Stomach (tissue), 8 donors: ENCODE measurements at regions not wholly inside any gene's neighbourhood (a gene's known extent, or its start where the extent isn't known, plus 50 kb on each side); places are given as distances from the start of the nearest gene placed in this dataset.
"Not testable (repeated sequence)": the region's sequence is repeated elsewhere in the genome, so short reads cannot be mapped to it uniquely, and the experiment has no call there.

Experiments
- DNase-seq, 2 donors: peaks; one replicate each; pipeline versions ENCODE4 v3.0.0 to v3.0.0-alpha.2; 2013 to 2019
- H3K27ac ChIP-seq, 5 donors: fragments of 200-600 bp in 4 of 5; sonication (generic) in 4 of 5; one replicate each; pipeline ENCODE4 v1.5.1; 2013 to 2019; ENCODE audit warnings: mild to moderate bottlenecking in 1 of 5, moderate library complexity in 1 of 5
- H3K27me3 ChIP-seq, 3 donors: fragments of 200-600 bp; sonication (generic); one replicate each; pipeline ENCODE4 v1.5.1; 2017 to 2019; ENCODE audit warnings: mixed run types in 1 of 3
- H3K36me3 ChIP-seq, 4 donors: fragments of 200-600 bp; sonication (generic); 1 replicate in 3 of 4; 2 replicates in 1 of 4; pipeline ENCODE4 v1.5.1; 2016 to 2019
- H3K4me1 ChIP-seq, 4 donors: fragments of 200-600 bp; sonication (generic); one replicate each; pipeline ENCODE4 v1.5.1; 2016 to 2019
- H3K4me3 ChIP-seq, 4 donors: fragments of 200-600 bp; sonication (generic) in 3 of 4; one replicate each; pipeline ENCODE4 v1.5.1; 2016 to 2019; ENCODE audit warnings: mild to moderate bottlenecking in 1 of 4
- H3K9me3 ChIP-seq, 4 donors: fragments of 200-600 bp; sonication (generic); one replicate each; pipeline ENCODE4 v1.5.1; 2016 to 2019
- CTCF ChIP-seq, 7 experiments: fragments of 450-650 bp in 4 of 7; fragments of 200-600 bp in 3 of 7; sonication (generic) in 3 of 7; IDR thresholded peaks; one replicate each; pipeline ENCODE4 v1.5.1; 2016 to 2019; ENCODE audit warnings: antibody characterized with exemption in 7 of 7, control low read depth in 2 of 7, mild to moderate bottlenecking in 1 of 7
- EP300 ChIP-seq: sonication (generic); formaldehyde crosslinking; IDR thresholded peaks from one replicate; pipeline ENCODE4 v1.6.1; 2017; ENCODE audit warnings: antibody characterized with exemption
- POLR2A ChIP-seq, 4 donors: fragments of 450-650 bp; IDR thresholded peaks; one replicate each; pipeline ENCODE4 v1.6.1; 2016; ENCODE audit warnings: antibody characterized with exemption in 4 of 4, control low read depth in 2 of 4, mild to moderate bottlenecking in 1 of 4, moderate library complexity in 1 of 4
- POLR2AphosphoS5 ChIP-seq, 3 donors: sonication (generic); formaldehyde crosslinking; IDR thresholded peaks; one replicate each; pipeline ENCODE4 v1.6.1; 2016; ENCODE audit warnings: antibody characterized with exemption in 3 of 3
- WGBS, 5 donors: extraction: QIAGEN DNeasy Blood & Tissue Kit in 3 of 5; methylation state at CpG; one replicate each; pipeline versions ENCODE4 v1.1.5 to v1.1.7; 2013 to 2018; 5-methylcytosine and 5-hydroxymethylcytosine counted together
- intact Hi-C: fragments of 100-400 bp; cut with DNase I; formaldehyde crosslinking; loops from one replicate; pipeline ENCODE4 v1.15.1; 2023; ENCODE audit warnings: low total_unique reads
- donor health status: healthy with polysubstance abuse.
- donor health status: Bipolar disorder and iron deficiency.
- donor health status: healthy.

- 47 to 81% (median 56%) methylated on average over 1 of the region's 1 CpG for WGBS, 5 donors
- Histone ChIP-seq H3K36me3 (no peaks in the 10 kb centered on the region), H3K9me3 (no peaks in the 10 kb centered on the region), H3K27ac (no peak overlapping the region), H3K27me3 (no peaks in the 10 kb centered on the region), H3K4me1 (no peaks in the 10 kb centered on the region), H3K4me3 (no peak overlapping the region)
- intact Hi-C loops = no loop called here
- no peak for DNase-seq
- no peak for TF ChIP-seq EP300
- no peak for TF ChIP-seq POLR2A (IDR thresholded peaks at IDR 0.05)
- TF ChIP-seq POLR2AphosphoS5 (IDR thresholded peaks at IDR 0.05) = no peak
- TF ChIP-seq CTCF (IDR thresholded peaks at IDR 0.05) = no peak
These were observed 121.9 kb upstream of the RFX3 start for GRCh38 chr9:3647652-3648051.

GRCh38 chr9:3646226-3646625 is 120.4 kb upstream of the RFX3 start:
- Histone ChIP-seq H3K4me3 (no peak overlapping the region), H3K27me3 (no peaks in the 10 kb centered on the region), H3K9me3 (no peaks in the 10 kb centered on the region), H3K36me3 (no peaks in the 10 kb centered on the region), H3K27ac (no peak overlapping the region), H3K4me1 (no peaks in the 10 kb centered on the region)
- intact Hi-C loops = no loop called here
- WGBS, 5 donors = 72 to 97% (median 90%) methylated on average over 1 of the region's 1 CpG
- no peak for DNase-seq
- TF ChIP-seq EP300 (no peak), CTCF (IDR thresholded peaks at IDR 0.05) (no peak), POLR2A (IDR thresholded peaks at IDR 0.05) (no peak), POLR2AphosphoS5 (IDR thresholded peaks at IDR 0.05) (no peak)

- not testable (repeated sequence) for H3K36me3 ChIP-seq
- 93 to 99% (median 96%) methylated on average over 6 of the region's 6 CpGs for WGBS, 5 donors
These were observed 116.3 kb upstream of the RFX3 start for GRCh38 chr9:3642075-3642474.

GRCh38 chr9:3629495-3629894 is 103.7 kb upstream of the RFX3 start:
- WGBS, 5 donors = 70 to 82% (median 71%) methylated on average over 1 of the region's 1 CpG
- Histone ChIP-seq H3K27ac (no peak overlapping the region), H3K36me3 (peaks cover 0 to 14% (median 0%) of the 10 kb centered on the region in 4 donors), H3K9me3 (peaks cover 0 to 17% (median 6%) of the 10 kb centered on the region in 4 donors), H3K27me3 (no peaks in the 10 kb centered on the region), H3K4me1 (no peaks in the 10 kb centered on the region), H3K4me3 (no peak overlapping the region)
- no peak for DNase-seq
- intact Hi-C loops = no loop called here
- no peak for TF ChIP-seq EP300
- no peak for TF ChIP-seq POLR2AphosphoS5 (IDR thresholded peaks at IDR 0.05)
- TF ChIP-seq CTCF (IDR thresholded peaks at IDR 0.05) = no peak
- no peak for TF ChIP-seq POLR2A (IDR thresholded peaks at IDR 0.05)

More at GRCh38 chr9:3642075-3642474, 116.3 kb upstream of the RFX3 start:
- H3K27ac ChIP-seq, H3K4me1 ChIP-seq, DNase-seq, H3K9me3 ChIP-seq, intact Hi-C loops, H3K27me3 ChIP-seq, H3K4me3 ChIP-seq: not testable (repeated sequence)

- peaks cover 0 to 14% (median 0%) of the 10 kb centered on the region in 4 donors for H3K36me3 ChIP-seq
- H3K4me3 ChIP-seq = no peak overlapping the region
- H3K4me1 ChIP-seq = no peaks in the 10 kb centered on the region
- no peak for TF ChIP-seq EP300
- TF ChIP-seq POLR2A (IDR thresholded peaks at IDR 0.05) = no peak
- TF ChIP-seq CTCF (IDR thresholded peaks at IDR 0.05) = no peak
- TF ChIP-seq POLR2AphosphoS5 (IDR thresholded peaks at IDR 0.05) = no peak
- H3K9me3 ChIP-seq = peaks cover 0 to 17% (median 6%) of the 10 kb centered on the region in 4 donors
- DNase-seq = no peak
- no peaks in the 10 kb centered on the region for H3K27me3 ChIP-seq
- H3K27ac ChIP-seq = no peak overlapping the region
- intact Hi-C loops = no loop called here
These were observed 102.4 kb upstream of the RFX3 start for GRCh38 chr9:3628239-3628638.
